Retina (tissue), 1 donor: ENCODE measurements at regions not wholly inside any gene's neighbourhood (a gene's known extent, or its start where the extent isn't known, plus 50 kb on each side); places are given as distances from the start of the nearest gene placed in this dataset.
A peak's percentile ranks its signal among the peaks of the same experiment; 100 is the strongest.

ENCODE experiments used
- DNase-seq: peaks from one replicate; pipeline ENCODE4 v3.0.0-alpha.2; 2016

- no peak for DNase-seq
These were observed 92.9 kb downstream of the TXNL1 start for GRCh38 chr18:56545464-56545863.

GRCh38 chr18:56542476-56542875, 95.9 kb downstream of the TXNL1 start:
- DNase-seq = no peak

GRCh38 chr18:56541793-56542192, 96.6 kb downstream of the TXNL1 start:
- no peak for DNase-seq

DNA sequence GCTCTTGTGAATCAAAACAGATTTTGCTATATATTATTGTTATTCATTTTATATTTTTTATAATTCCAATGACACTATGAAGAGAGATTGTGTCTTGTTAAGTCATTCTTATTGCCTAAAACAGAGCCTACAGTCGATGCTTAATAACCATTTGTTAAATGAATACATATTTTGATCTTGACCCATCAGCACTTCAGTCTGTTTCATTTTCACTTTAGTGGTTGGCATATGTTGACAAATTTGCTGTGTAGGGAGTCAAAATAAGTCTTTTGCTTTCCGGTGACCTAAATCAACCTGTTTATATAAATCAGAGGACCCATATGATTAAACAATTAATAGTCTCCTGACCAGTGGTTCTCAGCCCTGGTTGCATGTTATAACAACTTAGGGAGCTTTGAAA, 97.1 kb downstream of the TXNL1 start:
- DNase-seq = no peak

GRCh38 chr18:56538746-56539145, 99.6 kb downstream of the TXNL1 start:
- no peak for DNase-seq

GRCh38 chr18:56532176-56532840, 106.1 kb downstream of the TXNL1 start:
- DNase-seq = no peak

DNA sequence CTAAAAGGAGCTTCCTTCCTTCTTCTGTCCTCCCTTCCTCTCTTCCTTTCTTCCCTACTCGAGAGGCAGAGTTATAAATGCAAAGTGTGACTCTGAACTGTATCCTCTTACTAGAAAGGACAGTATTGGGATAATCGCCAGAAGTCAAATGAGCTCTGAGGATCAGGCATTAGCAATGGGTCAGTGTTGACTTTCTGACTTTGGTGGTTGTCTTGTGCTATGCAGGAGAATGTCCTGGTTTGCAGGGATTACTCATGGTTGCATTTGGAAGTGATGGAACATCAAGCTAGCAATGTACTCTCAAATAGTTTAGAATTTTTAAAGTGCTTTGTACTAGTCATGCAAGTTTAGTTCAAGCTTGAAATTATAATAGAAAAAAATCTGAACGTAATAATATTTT, 115.6 kb downstream of the TXNL1 start:
- no peak for DNase-seq

GRCh38 chr18:56521263-56521662, 117.1 kb downstream of the TXNL1 start:
- no peak for DNase-seq

DNA sequence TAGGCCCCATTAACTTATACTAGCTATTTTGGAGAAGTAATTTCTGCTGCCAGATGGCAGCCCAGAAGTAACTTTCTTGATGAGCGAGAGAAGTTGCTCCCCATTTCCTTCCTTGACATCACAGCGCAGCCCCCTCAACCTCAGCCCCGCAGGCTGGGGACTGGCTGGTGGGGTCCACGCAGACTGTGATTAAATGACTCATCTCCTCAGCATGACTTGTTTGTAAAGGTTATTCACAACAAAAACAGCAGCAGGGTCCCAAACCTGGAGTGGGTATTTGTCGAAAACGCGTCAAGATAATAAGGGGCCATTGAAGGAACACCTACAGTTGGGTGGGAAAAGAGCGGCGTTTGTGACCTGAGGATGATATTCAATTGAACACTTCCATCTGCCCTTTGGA, 120.6 kb downstream of the TXNL1 start:
- no peak for DNase-seq

DNA sequence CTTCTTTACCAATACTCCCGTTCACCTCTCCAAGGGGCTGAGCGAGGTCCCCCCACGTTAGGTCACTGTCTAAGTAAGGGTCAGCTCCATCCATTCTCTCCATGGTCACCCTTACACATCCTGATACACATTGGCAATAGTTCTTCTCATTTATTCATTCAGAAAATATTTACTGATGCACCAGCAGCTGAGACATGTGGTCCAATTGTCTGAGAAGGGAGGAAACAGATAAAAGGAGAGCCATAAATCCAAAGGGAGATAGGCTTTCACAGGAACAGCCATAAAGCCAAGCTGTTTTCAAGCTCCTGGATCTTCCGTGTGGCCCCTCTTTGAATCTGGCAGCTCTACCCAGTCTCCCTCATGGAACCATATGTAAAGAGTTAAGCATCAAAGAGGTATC, 121.2 kb downstream of the TXNL1 start:
- no peak for DNase-seq

GRCh38 chr18:56516789-56517188, 121.6 kb downstream of the TXNL1 start:
- DNase-seq = no peak

DNA sequence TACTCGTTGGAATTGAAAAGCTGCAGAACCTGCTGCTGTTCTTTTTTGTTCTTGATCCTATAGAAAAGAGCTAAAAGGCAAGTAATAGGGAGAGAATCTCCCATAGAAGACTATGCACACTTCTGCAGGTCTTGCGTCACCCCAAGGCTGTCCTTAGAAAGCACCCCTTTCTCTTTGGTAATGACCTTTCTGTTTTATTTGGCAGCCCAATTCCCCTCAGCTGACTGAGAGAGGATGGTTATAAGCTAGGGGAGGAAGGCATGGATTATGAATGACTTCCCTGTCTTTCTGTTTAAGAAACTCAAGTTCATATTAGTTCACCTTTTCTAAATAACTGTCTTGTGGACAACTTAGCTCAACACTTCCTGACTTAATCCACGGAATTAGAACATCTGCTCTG, 122.9 kb downstream of the TXNL1 start:
- DNase-seq = no peak

DNA sequence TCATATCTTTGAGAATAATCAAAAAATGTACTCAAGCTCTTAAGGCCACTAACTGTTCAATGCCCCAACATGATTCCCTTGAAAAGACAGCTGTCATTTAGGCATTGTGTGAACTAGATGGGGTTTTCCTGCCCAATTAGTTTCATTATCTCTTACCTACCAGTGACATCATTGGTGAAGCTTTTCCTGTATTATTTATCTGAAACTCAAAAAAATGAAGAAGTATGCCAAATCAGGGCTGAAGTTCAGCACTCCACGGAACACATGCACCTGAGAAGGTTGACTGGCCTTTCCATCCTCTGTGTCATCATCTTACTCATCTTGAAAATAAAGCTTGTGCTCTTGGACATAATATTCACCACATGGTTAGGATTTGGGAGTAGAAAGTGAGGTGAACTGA, 126.4 kb downstream of the TXNL1 start:
- DNase-seq = no peak

GRCh38 chr18:56510108-56510507, 128.3 kb downstream of the TXNL1 start:
- DNase-seq = no peak

DNA sequence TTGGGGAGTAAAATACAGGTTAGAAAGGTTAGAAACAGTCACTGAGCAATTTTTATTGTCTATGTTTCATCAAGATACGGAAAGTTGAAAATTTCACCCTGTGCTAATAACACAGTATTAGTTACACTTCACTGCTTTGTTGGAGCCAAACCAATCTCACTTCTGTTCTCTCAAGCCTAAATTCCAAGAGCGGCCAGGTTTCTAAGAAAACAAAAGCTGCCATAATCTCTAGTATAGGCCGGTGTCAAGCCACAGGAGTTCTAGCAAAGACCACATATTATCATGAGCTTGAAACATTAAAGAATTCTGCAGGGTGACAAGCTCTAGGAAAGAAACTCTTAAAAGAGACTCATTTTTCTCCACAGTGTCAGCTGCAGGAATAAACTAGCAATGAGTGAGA, 128.7 kb downstream of the TXNL1 start:
- DNase-seq = peak; percentile 12

DNA sequence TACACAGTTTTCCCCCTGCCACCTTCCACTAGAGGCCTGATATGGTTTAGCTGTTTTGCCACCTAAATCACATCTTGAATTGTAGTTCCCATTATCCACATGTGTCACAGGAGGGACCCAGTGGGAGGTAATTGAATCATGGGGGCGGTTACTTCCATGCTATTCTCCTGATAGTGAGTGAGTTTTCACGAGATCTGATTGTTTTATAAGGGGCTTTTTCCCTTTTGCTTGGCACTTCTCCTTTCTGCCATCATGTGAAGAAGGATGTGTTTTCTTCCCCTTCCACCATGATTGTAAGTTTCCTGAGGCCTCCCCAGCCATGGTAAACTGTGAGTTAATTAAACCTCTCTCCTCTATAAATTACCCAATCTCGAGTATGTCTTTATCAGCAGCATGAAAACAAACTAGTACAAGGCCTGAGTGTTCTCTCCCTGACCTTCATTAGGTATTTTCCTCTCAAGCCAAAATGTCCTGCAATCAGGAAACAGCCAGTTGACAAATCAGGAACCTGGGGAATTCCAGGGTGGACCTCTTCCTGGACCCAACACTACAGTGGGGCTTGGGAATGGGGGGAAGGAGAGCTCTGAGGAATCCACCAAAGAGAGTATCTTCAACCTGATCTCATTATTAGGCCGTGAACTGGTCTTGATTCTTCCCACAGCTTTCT, 129.9 kb downstream of the TXNL1 start:
- DNase-seq = no peak

GRCh38 chr18:56505971-56506370, 132.4 kb downstream of the TXNL1 start:
- no peak for DNase-seq

DNA sequence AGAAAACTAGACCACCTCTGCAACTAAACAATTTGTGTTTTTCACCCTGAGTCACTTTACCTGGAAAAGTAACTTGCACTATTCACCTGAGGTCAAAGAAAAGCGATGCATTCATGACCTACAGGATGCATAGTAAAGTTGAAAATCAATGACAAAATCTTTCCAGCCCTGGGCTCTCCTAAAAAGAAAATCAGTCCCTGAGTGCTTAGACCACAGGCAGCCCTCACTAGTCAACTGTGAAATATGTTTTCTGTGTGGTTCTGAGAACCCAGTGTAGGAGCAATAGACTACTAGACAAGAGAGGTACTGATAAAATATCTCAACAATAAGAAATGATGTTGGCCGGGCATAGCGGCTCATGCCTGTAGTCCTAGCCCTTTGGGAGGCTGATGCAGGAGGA, 133.1 kb downstream of the TXNL1 start:
- no peak for DNase-seq

DNA sequence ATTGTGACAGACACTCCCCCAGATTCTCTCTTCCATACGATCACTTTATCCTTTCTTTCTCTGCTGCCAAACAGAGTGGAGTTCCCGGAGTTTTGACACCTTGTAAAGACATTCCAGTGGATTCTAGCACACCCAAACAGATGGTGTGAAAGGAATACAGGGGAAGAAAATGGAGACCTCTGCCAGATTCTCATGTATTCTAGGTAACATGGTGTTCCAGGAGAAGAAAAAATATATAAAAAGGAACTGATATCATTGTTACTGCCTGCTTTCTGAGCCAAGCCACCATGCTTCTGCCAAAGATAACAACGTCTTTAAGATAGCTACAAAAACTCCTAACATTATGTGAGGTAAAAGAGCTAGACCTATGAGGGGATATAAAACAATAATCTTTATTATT, 136.5 kb downstream of the TXNL1 start:
- DNase-seq = no peak

- no peak for DNase-seq
These were observed 142.5 kb downstream of the TXNL1 start for GRCh38 chr18:56495884-56496283.

DNA sequence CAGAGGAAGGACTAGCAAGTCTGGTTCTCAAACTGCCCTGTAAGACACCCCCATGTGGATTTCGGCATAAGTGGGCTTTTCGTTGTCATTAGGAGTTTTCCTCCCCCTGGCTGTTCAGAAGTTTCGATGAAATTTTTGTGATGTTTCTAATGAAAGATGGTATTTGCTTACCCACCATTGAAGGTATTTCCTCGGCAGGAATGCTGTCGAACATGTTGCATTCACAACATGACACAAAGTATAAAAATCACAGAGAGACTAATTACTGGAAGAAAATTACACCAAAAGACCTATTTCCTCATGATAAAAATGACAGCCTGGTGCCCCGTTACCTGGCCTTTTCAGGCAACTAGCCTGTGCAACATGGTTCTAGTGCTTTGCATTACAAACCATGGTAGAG, 144.9 kb downstream of the TXNL1 start:
- DNase-seq = no peak

GRCh38 chr18:56492136-56492535, 146.3 kb downstream of the TXNL1 start:
- DNase-seq = no peak

- DNase-seq = no peak
These were observed 147.4 kb downstream of the TXNL1 start for GRCh38 chr18:56490942-56491341.

GRCh38 chr18:56489893-56490292, 148.5 kb downstream of the TXNL1 start:
- DNase-seq = no peak

DNA sequence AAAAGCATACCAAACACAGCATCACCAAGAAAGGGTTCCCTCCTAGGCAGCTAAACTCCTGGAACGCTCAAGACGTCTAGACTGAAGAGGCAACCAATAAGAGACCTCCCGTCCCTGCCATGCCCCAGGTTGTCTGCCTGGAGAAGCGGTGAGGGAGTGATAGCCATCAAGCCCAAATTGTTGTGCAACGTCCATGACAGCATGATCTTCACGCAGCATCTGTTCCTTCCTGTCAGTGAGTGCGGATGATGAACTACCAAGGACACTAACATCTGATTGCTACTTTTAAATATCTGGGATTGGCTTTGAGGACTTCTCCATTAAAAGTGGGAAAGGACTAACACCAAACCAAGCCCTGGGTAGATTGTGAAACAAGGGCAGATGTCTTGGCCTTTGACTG, 149.7 kb downstream of the TXNL1 start:
- DNase-seq = no peak
